ENCODE measurements at regions not wholly inside any gene's neighbourhood (a gene's known extent, or its start where the extent isn't known, plus 50 kb on each side); places are given as distances from the start of the nearest gene placed in this dataset.
A peak's percentile ranks its signal among the peaks of the same experiment; 100 is the strongest.
"Not testable (repeated sequence)": the region's sequence is repeated elsewhere in the genome, so short reads cannot be mapped to it uniquely, and the experiment has no call there.

- H3K27me3 Mint-ChIP-seq (ENCODE audit: insufficient read depth, low read depth): peaks cover 7% of the 10 kb centered on the region
- Histone ChIP-seq H3K4me2 (no peak overlapping the region), H3K36me3 (no peaks in the 10 kb centered on the region), H3K9ac (no peak overlapping the region), H3K27me3 (no peaks in the 10 kb centered on the region), H3K27ac (no peak overlapping the region), H3K4me3 (no peak overlapping the region), H3K9me3 (ENCODE audit: low read depth) (no peaks in the 10 kb centered on the region), H3F3A (ENCODE audit: low read depth) (no peaks in the 10 kb centered on the region), H3K79me2 (ENCODE audit: low read depth) (no peaks in the 10 kb centered on the region), H2AFZ (replicated peaks) (no peak overlapping the region), H3K4me1 (no peaks in the 10 kb centered on the region), H4K20me1 (ENCODE audit: low read depth) (no peaks in the 10 kb centered on the region)
- no peak for DNase-seq (ENCODE audit: low spot score)
- H3K36me3 Mint-ChIP-seq: no peaks in the 10 kb centered on the region
- TF ChIP-seq EZH2 (IDR thresholded peaks at IDR 0.05) (no peak), EZH2phosphoT487 (IDR thresholded peaks at IDR 0.05) (no peak), CTCF (IDR thresholded peaks at IDR 0.05) (no peak)
- H3K9me3 Mint-ChIP-seq: peaks cover 4% of the 10 kb centered on the region
- no peak overlapping the region for H3K27ac Mint-ChIP-seq
- peaks cover 28% of the 10 kb centered on the region for H3K4me1 Mint-ChIP-seq
- H3K4me3 Mint-ChIP-seq: no peak overlapping the region
Measured at GRCh38 chr16:29146266-29146665, 161.4 kb downstream of the LAT start.

DNA sequence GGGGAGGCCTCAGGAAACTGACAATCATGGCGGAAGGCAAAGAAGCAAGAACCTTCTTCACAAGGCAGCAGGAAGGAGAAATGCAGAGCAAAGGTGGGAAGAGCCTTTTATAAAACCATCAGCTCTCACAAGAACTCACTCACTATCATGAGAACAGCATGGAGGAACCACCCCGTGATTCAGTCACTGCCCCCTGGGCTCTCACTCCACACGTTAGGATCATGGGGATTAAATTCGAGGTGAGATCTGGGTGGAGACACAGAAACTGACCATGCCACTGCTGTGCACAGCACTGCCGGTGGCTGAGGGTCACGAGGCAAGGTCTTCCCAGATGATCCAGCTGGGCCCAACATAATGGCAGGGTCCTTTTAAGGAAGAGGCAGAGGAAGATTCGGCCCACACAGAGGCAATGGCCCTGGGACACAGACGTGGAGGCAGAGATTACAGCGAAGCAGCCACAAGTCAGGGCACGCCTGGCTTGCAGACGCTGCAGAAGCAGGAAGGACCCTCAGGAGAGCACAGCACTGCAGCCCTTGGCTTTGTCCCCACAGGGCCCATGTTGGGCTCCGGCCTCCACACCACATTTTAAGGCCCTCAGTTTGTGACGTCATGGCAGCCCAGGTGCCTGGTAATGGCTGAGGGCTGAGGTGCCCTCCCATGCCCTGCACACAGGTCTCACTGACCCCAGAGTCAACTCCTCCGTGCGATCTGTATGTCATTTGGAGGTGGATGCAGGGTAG is 160.8 kb downstream of the LAT start:
- not testable (repeated sequence) for H3K4me1 ChIP-seq; H3K9me3 Mint-ChIP-seq; H3K36me3 ChIP-seq; H3K4me2 ChIP-seq; H3K9ac ChIP-seq; DNase-seq (ENCODE audit: low spot score); H3K36me3 Mint-ChIP-seq; H3K27me3 ChIP-seq; H3K4me3 ChIP-seq; H3K4me3 Mint-ChIP-seq; H3K27ac ChIP-seq; H3K79me2 ChIP-seq (ENCODE audit: low read depth); H4K20me1 ChIP-seq (ENCODE audit: low read depth); H2AFZ ChIP-seq (replicated peaks); H3K27ac Mint-ChIP-seq; H3K9me3 ChIP-seq (ENCODE audit: low read depth); H3F3A ChIP-seq (ENCODE audit: low read depth)
- Mint-ChIP-seq H3K27me3 (ENCODE audit: insufficient read depth, low read depth) (peaks cover 11% of the 10 kb centered on the region), H3K4me1 (peaks cover 30% of the 10 kb centered on the region)

DNA sequence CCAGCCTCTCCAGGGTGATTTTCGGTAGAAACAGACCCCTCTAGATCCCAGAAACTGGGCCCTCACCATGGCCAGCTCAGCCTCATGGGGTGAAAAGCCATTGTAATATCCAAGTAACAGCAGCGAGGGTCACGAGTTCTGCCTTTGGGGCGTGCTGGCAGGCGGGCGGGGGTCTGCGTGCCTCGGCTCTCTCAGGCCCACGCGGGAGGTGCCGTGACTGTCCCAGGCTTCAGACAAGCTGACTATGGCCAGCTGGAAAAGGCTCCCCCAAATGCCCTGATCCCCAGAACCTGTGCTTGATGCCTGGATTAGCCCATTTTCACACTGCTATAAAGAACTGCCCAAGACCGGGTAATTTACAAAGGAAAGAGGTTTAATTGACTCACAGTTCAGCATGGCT is 160.2 kb downstream of the LAT start:
- H3K36me3 ChIP-seq; H3F3A ChIP-seq (ENCODE audit: low read depth); H2AFZ ChIP-seq (replicated peaks); DNase-seq (ENCODE audit: low spot score); H3K9ac ChIP-seq; H3K79me2 ChIP-seq (ENCODE audit: low read depth); H3K9me3 ChIP-seq (ENCODE audit: low read depth); H3K4me1 ChIP-seq; H3K4me3 ChIP-seq; H4K20me1 ChIP-seq (ENCODE audit: low read depth); H3K4me3 Mint-ChIP-seq; H3K27ac Mint-ChIP-seq; H3K36me3 Mint-ChIP-seq; H3K9me3 Mint-ChIP-seq; H3K4me2 ChIP-seq; H3K27ac ChIP-seq; H3K27me3 ChIP-seq: not testable (repeated sequence)
- peaks cover 35% of the 10 kb centered on the region for H3K4me1 Mint-ChIP-seq
- peaks cover 11% of the 10 kb centered on the region for H3K27me3 Mint-ChIP-seq (ENCODE audit: insufficient read depth, low read depth)

DNA sequence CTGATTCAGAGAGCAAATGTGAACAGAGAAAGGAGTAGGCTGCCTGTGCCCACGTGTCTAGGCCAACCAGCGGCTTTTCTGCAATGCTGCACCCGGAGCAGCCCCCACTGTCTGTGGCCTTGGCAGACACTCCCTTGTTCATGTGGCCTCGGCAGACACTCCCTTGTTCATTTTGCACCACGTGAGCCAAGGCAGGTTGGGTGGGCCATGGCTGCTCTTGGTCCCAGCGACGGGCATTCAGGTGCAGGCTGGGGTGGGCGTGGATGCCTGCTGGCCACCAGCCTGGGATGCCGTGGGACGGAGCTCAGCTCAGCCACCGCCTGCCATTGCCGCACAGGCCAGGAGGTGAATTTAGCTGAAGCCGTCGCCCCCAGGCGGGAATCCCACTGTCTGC is 159.8 kb downstream of the LAT start:
- not testable (repeated sequence) for H3K4me3 ChIP-seq; H3K9me3 ChIP-seq (ENCODE audit: low read depth); H3K4me2 ChIP-seq; H3K4me1 ChIP-seq; DNase-seq (ENCODE audit: low spot score); H3K36me3 ChIP-seq; H3K36me3 Mint-ChIP-seq; H2AFZ ChIP-seq (replicated peaks); H3K27me3 ChIP-seq; H3K79me2 ChIP-seq (ENCODE audit: low read depth); H3K9me3 Mint-ChIP-seq; H3F3A ChIP-seq (ENCODE audit: low read depth); H3K4me3 Mint-ChIP-seq; H3K9ac ChIP-seq; H4K20me1 ChIP-seq (ENCODE audit: low read depth); H3K27ac ChIP-seq; H3K27ac Mint-ChIP-seq
- H3K27me3 Mint-ChIP-seq (ENCODE audit: insufficient read depth, low read depth): peaks cover 11% of the 10 kb centered on the region
- peaks cover 36% of the 10 kb centered on the region for H3K4me1 Mint-ChIP-seq

GRCh38 chr16:29143739-29144668 is 159.2 kb downstream of the LAT start:
- H3K9me3 Mint-ChIP-seq, H3K27ac Mint-ChIP-seq: not testable (repeated sequence)
- H3K27me3 Mint-ChIP-seq (ENCODE audit: insufficient read depth, low read depth): peaks cover 11% of the 10 kb centered on the region

GRCh38 chr16:29142506-29142905 is 157.7 kb downstream of the LAT start:
- H3K4me3 Mint-ChIP-seq; H3K36me3 ChIP-seq; H3K9me3 Mint-ChIP-seq; H3K36me3 Mint-ChIP-seq; H3K4me2 ChIP-seq; H3K27ac ChIP-seq; H3K4me1 ChIP-seq; H3K4me3 ChIP-seq; H3K27me3 ChIP-seq; H4K20me1 ChIP-seq (ENCODE audit: low read depth); H3K9ac ChIP-seq; H3K9me3 ChIP-seq (ENCODE audit: low read depth); H2AFZ ChIP-seq (replicated peaks); DNase-seq (ENCODE audit: low spot score); H3K79me2 ChIP-seq (ENCODE audit: low read depth); H3F3A ChIP-seq (ENCODE audit: low read depth): not testable (repeated sequence)
- Mint-ChIP-seq H3K27ac (peak overlapping the region; percentile 74), H3K4me1 (peaks cover 44% of the 10 kb centered on the region), H3K27me3 (ENCODE audit: insufficient read depth, low read depth) (peaks cover 11% of the 10 kb centered on the region)

More at GRCh38 chr16:29143739-29144668, 159.2 kb downstream of the LAT start:
- not testable (repeated sequence) for H3K9me3 ChIP-seq (ENCODE audit: low read depth); H3K4me3 Mint-ChIP-seq; H3K36me3 Mint-ChIP-seq; H3K27ac ChIP-seq; H3K4me2 ChIP-seq; H3K4me3 ChIP-seq; H3K36me3 ChIP-seq; H3K4me1 ChIP-seq; DNase-seq (ENCODE audit: low spot score); H3K79me2 ChIP-seq (ENCODE audit: low read depth); H2AFZ ChIP-seq (replicated peaks); H3K9ac ChIP-seq; H3K27me3 ChIP-seq; H3F3A ChIP-seq (ENCODE audit: low read depth); H4K20me1 ChIP-seq (ENCODE audit: low read depth)
- peaks cover 38% of the 10 kb centered on the region for H3K4me1 Mint-ChIP-seq
